GM18499 (cell line): ENCODE measurements at regions not wholly inside any gene's neighbourhood (a gene's known extent, or its start where the extent isn't known, plus 50 kb on each side); places are given as distances from the start of the nearest gene placed in this dataset.

Experiments used
- ATAC-seq: cut with Tn5 transposase; IDR thresholded peaks from one replicate; pipeline ENCODE4 v1.9.1; 2021; ENCODE audit warnings: moderate number of reproducible peaks; ENCODE audit not compliant: insufficient read depth, unreplicated experiment

DNA sequence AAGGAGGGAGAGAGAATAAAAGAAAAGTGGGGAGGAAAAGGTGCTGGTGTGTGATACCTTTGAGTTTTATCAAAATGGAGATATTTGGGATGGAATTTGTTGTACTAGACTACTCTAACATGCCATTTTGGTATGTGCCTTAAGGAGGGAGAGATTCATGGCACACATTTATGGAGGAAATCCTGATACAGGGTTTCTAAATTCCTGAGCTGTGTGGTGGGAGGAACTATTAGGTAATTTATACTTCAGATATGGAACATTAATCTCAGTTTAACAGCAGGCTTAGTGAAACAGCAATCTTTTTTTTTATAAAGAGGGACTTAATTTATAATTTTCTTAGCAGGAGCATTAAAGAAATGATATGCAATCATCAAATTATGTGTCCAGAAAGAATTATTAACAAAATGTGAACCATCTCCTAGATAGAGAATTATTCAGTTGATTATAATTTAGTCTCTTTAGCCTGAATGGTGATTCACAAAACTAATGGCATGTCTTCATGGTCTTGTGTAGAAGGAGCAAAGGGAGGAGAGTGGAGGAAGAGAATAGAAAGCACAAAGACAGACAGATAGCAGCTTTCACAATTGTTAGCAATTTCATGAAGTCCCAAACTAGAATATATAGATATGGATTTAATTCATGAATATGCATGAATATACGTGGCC, 301.6 kb downstream of the HLX start:
- ATAC-seq, result no peak

DNA sequence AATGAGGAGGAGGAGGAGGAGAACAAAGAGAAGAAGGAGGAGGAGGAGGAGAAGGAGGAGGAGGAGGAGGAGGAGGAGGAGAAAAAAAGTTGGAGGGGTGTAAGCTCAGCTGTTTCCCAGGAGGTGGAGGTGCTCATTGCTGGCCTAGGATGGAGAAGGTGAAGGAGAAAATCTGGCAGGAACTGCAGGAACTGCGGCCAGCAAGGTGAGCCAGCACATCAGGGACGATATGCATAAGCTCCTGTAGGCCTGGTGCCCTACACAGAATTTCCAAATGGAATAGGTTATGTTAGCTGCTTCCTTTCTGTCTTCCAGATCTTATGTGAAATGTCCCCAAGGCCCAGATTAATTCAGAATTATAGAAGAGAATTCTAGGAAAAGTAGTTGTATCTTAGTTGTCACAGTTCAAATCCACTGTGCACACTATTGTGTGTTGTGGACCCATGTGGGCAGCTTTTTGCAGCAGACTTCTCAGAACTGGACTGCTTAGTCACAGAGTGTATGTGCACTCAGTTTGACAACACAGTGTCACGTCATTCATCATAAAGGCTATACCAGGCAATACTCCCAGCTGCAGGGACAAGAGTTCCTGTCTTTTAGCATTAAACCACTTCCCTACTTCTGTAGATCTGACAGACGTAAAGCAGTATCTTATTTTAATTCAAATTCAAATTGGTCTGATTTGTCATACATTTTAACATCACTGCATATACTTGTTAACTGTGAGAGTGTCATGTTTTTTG, 303.7 kb downstream of the HLX start:
- ATAC-seq, result no peak

- no peak for ATAC-seq
Measured at GRCh38 chr1:221184131-221184794, 305.0 kb downstream of the HLX start.

DNA sequence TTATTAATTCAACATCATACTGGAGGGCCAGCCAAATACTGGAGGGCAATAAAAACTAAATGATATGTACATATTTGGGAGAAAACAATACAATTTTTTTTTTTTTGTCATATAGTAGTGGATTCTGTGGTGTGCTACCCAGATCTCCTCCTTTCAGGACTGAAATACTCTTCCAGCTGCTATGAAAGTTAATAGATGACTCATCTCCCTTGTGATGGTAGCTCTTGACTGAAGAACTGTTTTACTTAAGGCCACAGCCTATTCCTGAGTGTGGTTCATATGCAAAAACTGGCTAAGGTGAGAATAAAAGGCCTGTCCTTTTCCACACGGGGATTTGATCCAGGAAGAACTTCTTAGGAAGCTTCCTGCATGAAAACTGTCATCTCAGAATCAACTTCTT, 307.9 kb downstream of the HLX start:
- no peak for ATAC-seq

DNA sequence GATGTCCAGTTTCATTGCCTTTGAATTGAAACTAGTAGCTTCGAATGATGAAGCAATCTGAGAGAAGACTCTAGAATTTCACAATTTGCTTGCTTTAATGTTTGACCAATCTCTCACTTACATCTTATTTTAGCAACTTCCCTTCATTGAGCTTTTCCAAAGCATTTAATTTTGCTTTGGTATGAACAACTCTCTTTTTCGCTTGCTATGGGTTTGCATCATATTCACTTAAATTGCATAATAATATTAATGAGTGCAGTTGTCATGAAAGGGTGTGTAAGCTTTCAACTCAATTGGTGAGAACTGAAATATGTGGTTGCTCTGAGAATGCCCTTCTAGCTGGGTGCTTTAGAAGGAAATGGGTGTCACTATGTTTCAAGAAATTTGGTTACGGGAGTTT, 309.2 kb downstream of the HLX start:
- ATAC-seq, result no peak

- no peak for ATAC-seq
Measured at GRCh38 chr1:221190249-221190648, 311.0 kb downstream of the HLX start.

GRCh38 chr1:221192055-221192454, 312.8 kb downstream of the HLX start:
- ATAC-seq, result no peak

GRCh38 chr1:221200464-221200863, 321.2 kb downstream of the HLX start:
- ATAC-seq, result peak; percentile 65

DNA sequence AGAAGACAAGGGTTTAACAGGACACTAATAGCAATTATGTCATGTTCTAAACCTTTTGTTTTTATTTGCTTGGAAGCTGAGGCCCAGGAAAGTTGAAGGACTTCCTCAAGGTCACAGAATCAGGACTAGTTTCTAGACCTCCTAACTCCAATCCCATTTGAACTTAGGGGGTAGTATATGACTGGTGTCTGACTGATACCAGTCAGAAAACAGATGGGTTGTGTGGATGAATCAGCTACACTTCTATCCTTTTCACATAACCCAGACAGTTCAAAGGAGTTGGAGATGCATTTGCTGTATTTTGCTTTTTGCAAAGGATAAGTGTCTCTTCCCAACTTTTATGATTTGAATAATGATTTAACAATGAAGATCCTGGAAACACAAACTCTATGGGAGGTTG, 322.5 kb downstream of the HLX start:
- ATAC-seq, result no peak

DNA sequence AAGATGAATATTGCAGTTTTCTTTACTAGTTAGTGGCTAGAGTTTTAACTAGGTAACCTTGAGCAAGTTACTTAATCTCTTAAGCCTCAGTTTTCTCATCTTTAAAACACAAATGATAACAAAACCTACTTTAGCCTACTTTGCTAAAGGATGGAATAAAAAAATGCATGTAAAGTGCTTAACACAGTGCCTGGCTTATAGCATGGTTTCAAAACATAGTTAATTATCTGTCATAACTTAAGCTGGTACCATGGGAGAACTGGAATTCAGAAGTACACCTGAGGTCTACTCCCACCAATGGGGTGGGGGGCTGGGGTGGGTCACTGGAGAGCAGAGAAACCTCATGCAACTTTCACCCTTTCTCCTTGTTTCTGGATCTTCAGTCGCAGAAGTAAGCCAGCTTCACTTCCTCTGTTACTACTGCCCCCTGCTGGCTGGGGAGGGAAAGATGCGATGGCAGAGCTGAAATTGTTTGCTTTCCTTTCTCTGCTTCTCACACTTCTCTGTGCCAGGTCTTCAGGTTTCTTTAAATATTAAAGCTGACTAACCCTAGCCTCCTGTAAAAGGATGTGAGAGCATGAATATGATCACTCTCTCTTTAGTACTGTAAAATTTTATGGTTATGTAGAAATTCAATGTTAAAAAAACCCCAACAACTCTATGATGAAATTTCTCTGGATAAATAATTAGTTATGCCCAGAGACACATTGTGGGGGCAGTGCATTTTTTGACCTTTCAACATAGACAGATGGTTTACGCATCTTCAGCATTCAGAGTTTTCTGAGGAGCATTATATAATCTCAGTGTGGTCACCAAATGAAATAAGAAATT, 324.2 kb downstream of the HLX start:
- peak; percentile 77 for ATAC-seq

DNA sequence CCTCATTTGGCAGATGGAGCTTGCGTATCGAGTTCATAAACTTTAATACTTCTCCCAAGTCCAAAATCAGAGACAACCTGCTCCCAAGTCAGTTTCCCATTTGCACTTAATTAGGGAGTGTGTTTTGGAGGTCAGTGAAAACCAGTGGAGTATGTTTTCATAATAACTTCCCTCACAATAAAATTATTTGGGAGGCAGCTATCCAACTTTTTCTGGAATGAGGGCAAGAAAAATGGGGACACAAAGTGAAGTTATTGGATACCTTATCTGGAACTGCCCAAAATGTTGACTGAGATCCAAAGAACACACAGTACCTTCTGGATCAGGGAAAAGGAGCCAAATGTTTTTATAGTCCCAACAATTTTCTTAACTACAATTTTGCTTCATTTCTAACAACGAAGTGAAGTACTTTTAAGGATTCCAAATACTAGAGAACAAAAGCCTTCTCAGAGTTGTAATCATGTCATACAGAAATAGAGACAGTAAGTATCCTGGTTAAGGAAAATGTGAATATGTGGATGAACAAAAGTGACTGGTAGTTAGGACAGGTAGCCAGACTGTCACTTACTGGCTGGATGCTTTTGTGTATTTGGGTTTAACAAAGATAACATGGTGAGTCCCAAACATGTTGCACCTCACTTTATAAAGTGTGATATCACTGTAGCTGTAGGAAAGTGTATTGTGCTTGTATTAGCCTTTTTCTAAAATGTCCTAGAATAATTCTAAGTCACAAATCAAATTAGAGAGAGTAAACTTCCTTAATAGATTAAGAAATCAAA, 325.0 kb downstream of the HLX start:
- ATAC-seq, result no peak

DNA sequence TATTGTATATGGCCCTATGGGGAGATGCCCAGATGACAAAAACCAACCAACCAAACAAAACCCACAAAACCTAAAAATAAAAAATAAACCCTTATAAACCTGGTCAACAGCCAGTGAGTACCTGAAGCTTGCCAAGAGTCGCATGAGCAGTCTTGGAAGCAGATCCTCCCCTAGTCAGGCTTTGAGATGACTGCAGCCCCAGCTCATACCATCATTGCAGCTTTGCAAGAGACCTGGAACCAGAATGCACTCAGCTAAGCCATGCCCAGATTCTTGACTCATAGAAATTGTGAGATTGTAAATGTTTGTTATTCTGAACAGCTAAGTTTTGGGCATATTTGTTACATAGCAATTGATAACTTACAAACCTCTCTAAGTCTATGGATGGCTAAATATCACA, 326.8 kb downstream of the HLX start:
- no peak for ATAC-seq

- no peak for ATAC-seq
Measured at GRCh38 chr1:221212926-221213325, 333.7 kb downstream of the HLX start.

GRCh38 chr1:221217029-221217428, 337.8 kb downstream of the HLX start:
- ATAC-seq, result no peak

GRCh38 chr1:221223281-221223680, 344.0 kb downstream of the HLX start:
- no peak for ATAC-seq

DNA sequence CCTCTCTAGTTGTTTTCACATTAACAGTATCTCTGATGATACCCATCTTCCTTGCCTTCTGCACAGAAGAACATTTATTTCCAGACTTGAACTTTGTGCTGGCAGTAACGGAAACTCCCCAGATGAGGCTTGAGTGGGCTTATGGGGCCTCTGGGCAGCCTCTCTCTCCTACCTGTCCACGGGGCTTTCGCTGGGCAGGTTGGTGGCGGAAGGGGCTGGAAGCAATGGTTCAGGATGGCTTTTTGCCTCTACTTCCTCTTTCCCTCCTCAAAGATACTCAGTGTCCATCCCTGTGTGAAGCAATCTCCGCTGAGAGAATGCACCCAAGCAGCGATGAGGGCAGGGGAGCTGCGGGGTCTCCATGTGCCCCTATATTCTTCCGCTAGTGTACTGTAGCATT, 348.2 kb downstream of the HLX start:
- ATAC-seq, result no peak

GRCh38 chr1:221227872-221228337, 348.7 kb downstream of the HLX start:
- ATAC-seq, result no peak

DNA sequence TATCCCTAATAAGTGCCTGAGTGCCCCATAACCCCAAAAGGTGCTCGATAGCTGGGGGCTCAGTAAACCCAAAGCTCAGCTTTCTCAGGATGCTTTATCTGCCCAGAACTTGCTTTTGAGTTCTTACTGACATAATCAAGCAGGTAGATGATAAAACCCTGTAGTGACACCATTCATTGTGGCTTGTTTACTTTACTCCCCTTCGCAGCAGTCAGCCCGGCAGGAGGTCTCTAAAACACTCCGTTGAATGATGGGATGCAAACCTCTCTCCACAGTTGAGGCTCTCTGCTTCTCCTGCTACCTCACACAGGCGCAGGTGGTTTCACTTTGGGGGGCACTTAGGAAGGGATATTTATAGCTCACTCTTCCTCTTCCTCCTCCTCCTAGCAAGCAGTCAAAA, 349.4 kb downstream of the HLX start:
- no peak for ATAC-seq

GRCh38 chr1:221230605-221231004, 351.4 kb downstream of the HLX start:
- ATAC-seq, result no peak

DNA sequence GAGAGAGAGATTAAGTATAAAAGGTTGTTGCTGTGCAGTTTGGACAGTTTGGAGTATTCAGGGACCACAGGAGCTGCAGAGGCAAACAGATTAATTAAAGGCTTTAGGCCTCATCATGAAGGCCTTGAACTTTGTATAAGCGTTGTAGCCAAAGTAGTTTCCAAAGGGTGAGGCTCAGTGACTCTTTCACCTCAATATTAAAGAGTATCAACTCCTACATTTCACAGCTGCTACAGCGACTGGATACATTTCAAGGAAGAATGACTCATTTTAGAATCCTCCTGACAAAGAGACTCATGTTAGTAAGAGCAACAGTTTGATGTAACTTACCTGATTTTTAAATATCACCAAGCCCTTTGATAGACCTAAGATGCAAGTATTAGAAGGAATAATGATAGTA, 355.5 kb downstream of the HLX start:
- no peak for ATAC-seq
